CD14-positive monocyte (primary cell): ENCODE measurements at regions not wholly inside any gene's neighbourhood (a gene's known extent, or its start where the extent isn't known, plus 50 kb on each side); places are given as distances from the start of the nearest gene placed in this dataset.
"Not testable (repeated sequence)": the region's sequence is repeated elsewhere in the genome, so short reads cannot be mapped to it uniquely, and the experiment has no call there.

Source experiments
- DNase-seq, 3 donors: peaks; one replicate each; pipeline ENCODE4 v3.0.0-alpha.2; 2011 to 2022
- H2AFZ ChIP-seq: 2 replicates; pipeline ENCODE4 v1.6.0; 2012; ENCODE audit warnings: mild to moderate bottlenecking, low read depth, low read length, inconsistent platforms; ENCODE audit not compliant: insufficient read depth, poor library complexity, severe bottlenecking
- H3K27ac ChIP-seq, 2 donors: 1 replicate in 1 of 2; 2 replicates in 1 of 2; pipeline ENCODE4 v1.5.1; 2012 to 2013; ENCODE audit warnings: low read length in 2 of 2, control low read depth in 1 of 2, inconsistent platforms in 1 of 2, low read depth in 1 of 2, mild to moderate bottlenecking in 1 of 2
- H3K27me3 ChIP-seq, 2 donors: one replicate each; pipeline versions ENCODE4 v1.6.0 to v1.6.1; 2011 to 2013; ENCODE audit warnings: low read length in 2 of 2; ENCODE audit not compliant: control insufficient read depth in 2 of 2, insufficient read depth in 2 of 2
- H3K36me3 ChIP-seq, 2 donors: replicated peaks in 1 of 2; 1 replicate in 1 of 2; 2 replicates in 1 of 2; pipeline versions ENCODE4 v1.5.1 to v1.6.1; 2012 to 2013; ENCODE audit warnings: low read length in 2 of 2, control low read depth in 1 of 2, inconsistent platforms in 1 of 2, mild to moderate bottlenecking in 1 of 2; ENCODE audit not compliant: insufficient read depth in 2 of 2, control insufficient read depth in 1 of 2
- H3K4me1 ChIP-seq, 2 donors: 1 replicate in 1 of 2; 2 replicates in 1 of 2; pipeline versions ENCODE4 v1.5.1 to v1.6.1; 2012 to 2013; ENCODE audit warnings: low read length in 2 of 2, control low read depth in 1 of 2, inconsistent platforms in 1 of 2, mild to moderate bottlenecking in 1 of 2, moderate library complexity in 1 of 2; ENCODE audit not compliant: insufficient read depth in 2 of 2, control insufficient read depth in 1 of 2
- H3K4me2 ChIP-seq: replicated peaks from 2 replicates; pipeline ENCODE3; 2012; ENCODE audit warnings: low read length, moderate library complexity, mild to moderate bottlenecking; ENCODE audit not compliant: poor library complexity, severe bottlenecking; ENCODE audit errors: extremely low read depth
- H3K4me3 ChIP-seq, 3 experiments: fragments of 200-600 bp in 1 of 3; sonication (generic) in 1 of 3; replicated peaks in 1 of 3; 1 replicate in 2 of 3; 2 replicates in 1 of 3; pipeline ENCODE4 v1.5.1; 2011 to 2013; ENCODE audit warnings: low read length in 3 of 3, mild to moderate bottlenecking in 3 of 3, control low read depth in 2 of 3, low read depth in 2 of 3, inconsistent platforms in 1 of 3, moderate library complexity in 1 of 3
- H3K79me2 ChIP-seq: 2 replicates; pipeline ENCODE4 v1.6.0; 2012; ENCODE audit warnings: mild to moderate bottlenecking, control low read depth, inconsistent platforms, low read length, moderate library complexity; ENCODE audit not compliant: insufficient read depth
- H3K9ac ChIP-seq: 2 replicates; pipeline ENCODE4 v1.6.0; 2017; ENCODE audit warnings: low read length, mild to moderate bottlenecking; ENCODE audit not compliant: insufficient read depth, poor library complexity, severe bottlenecking
- H3K9me3 ChIP-seq, 2 donors: replicated peaks in 1 of 2; 1 replicate in 1 of 2; 2 replicates in 1 of 2; pipeline versions ENCODE4 v1.5.1 to v1.6.1; 2012 to 2013; ENCODE audit warnings: low read length in 2 of 2, control low read depth in 1 of 2; ENCODE audit not compliant: control insufficient read depth in 1 of 2, insufficient read depth in 1 of 2
- H4K20me1 ChIP-seq: 2 replicates; pipeline ENCODE4 v1.6.0; 2012; ENCODE audit warnings: mild to moderate bottlenecking, low read length, control low read depth, moderate library complexity; ENCODE audit not compliant: insufficient read depth
- H3K27ac Mint-ChIP-seq, 7 donors: one replicate each; pipeline ENCODE4 v1.8.0; 2020; ENCODE audit warnings: mild to moderate bottlenecking in 7 of 7, mixed read lengths in 7 of 7, moderate library complexity in 6 of 7, inconsistent platforms in 2 of 7
- H3K27me3 Mint-ChIP-seq, 3 donors: one replicate each; pipeline ENCODE4 v1.8.0; 2021 to 2022; ENCODE audit warnings: low read depth in 3 of 3, mild to moderate bottlenecking in 3 of 3, mixed read lengths in 3 of 3, moderate library complexity in 3 of 3, inconsistent platforms in 1 of 3
- H3K36me3 Mint-ChIP-seq, 2 donors: one replicate each; pipeline ENCODE4 v1.8.0; 2020; ENCODE audit warnings: mixed read lengths in 2 of 2, inconsistent platforms in 1 of 2, mild to moderate bottlenecking in 1 of 2
- H3K4me1 Mint-ChIP-seq: one replicate; pipeline ENCODE4 v1.8.0; 2020; ENCODE audit warnings: mild to moderate bottlenecking, mixed read lengths
- H3K4me3 Mint-ChIP-seq, 2 donors: one replicate each; pipeline ENCODE4 v1.8.0; 2020; ENCODE audit warnings: mild to moderate bottlenecking in 2 of 2, mixed read lengths in 2 of 2, moderate library complexity in 1 of 2
- H3K9me3 Mint-ChIP-seq, 7 donors: one replicate each; pipeline ENCODE4 v1.8.0; 2020 to 2022; ENCODE audit warnings: mixed read lengths in 7 of 7, mild to moderate bottlenecking in 6 of 7, moderate library complexity in 6 of 7, inconsistent platforms in 2 of 7
- CTCF ChIP-seq: fragments of 200-600 bp; IDR thresholded peaks from one replicate; pipeline ENCODE4 v1.8.0; 2022; ENCODE audit warnings: antibody characterized with exemption, mild to moderate bottlenecking
- WGBS: methylation state at CpG from one replicate; pipeline ENCODE4 v1.1.5; 2013; ENCODE audit warnings: missing lambda C conversion rate; ENCODE audit not compliant: insufficient coverage; 5-methylcytosine and 5-hydroxymethylcytosine counted together
- intact Hi-C, 2 donors: fragments of 100-400 bp; cut with micrococcal nuclease; formaldehyde crosslinking; loops; one replicate each; pipeline versions ENCODE4 v1.15.0 to v1.15.1; 2023

- H2AFZ ChIP-seq: no peak overlapping the region
- no peak overlapping the region for H3K4me3 ChIP-seq
- no peaks in the 10 kb centered on the region for H3K36me3 ChIP-seq
- Mint-ChIP-seq H3K27me3 (peaks cover 0 to 2% (median 0%) of the 10 kb centered on the region in 3 donors), H3K27ac (no peak overlapping the region), H3K4me1 (no peaks in the 10 kb centered on the region), H3K4me3 (no peak overlapping the region), H3K36me3 (no peaks in the 10 kb centered on the region), H3K9me3 (peaks cover 0 to 3% (median 0%) of the 10 kb centered on the region in 7 donors)
- WGBS: no CpG with 5 or more reads among the region's 1 CpG
- no peak for TF ChIP-seq CTCF
- no peak overlapping the region for H3K9ac ChIP-seq
- H3K27ac ChIP-seq: no peak overlapping the region
- H3K4me1 ChIP-seq: no peaks in the 10 kb centered on the region
- no peaks in the 10 kb centered on the region for H3K27me3 ChIP-seq
- intact Hi-C loops: no loop called here
- no peaks in the 10 kb centered on the region for H3K9me3 ChIP-seq
- DNase-seq: no peak
- H4K20me1 ChIP-seq: no peaks in the 10 kb centered on the region
- H3K79me2 ChIP-seq: no peaks in the 10 kb centered on the region
- H3K4me2 ChIP-seq: no peak overlapping the region
These were observed 180.7 kb upstream of the GK2 start for GRCh38 chr4:79588679-79589078.

- H3K36me3 Mint-ChIP-seq, H3K9me3 ChIP-seq, H3K27ac Mint-ChIP-seq, H3K27me3 ChIP-seq, H3K36me3 ChIP-seq, H3K4me3 Mint-ChIP-seq, DNase-seq, H3K9me3 Mint-ChIP-seq, H3K4me2 ChIP-seq, H3K9ac ChIP-seq, H4K20me1 ChIP-seq, intact Hi-C loops, H2AFZ ChIP-seq, H3K79me2 ChIP-seq, H3K27me3 Mint-ChIP-seq, H3K27ac ChIP-seq, H3K4me3 ChIP-seq, H3K4me1 ChIP-seq, H3K4me1 Mint-ChIP-seq: not testable (repeated sequence)
- no CpG with 5 or more reads among the region's 2 CpGs for WGBS
These were observed 179.2 kb upstream of the GK2 start for GRCh38 chr4:79587207-79587606.
